GM12874 (cell line): ENCODE measurements at regions not wholly inside any gene's neighbourhood (a gene's known extent, or its start where the extent isn't known, plus 50 kb on each side); places are given as distances from the start of the nearest gene placed in this dataset.

Source experiments
- TF ChIP-seq, protein P1 (sequence below): IDR thresholded peaks from 2 replicates; pipeline ENCODE4 v1.5.1; 2011; ENCODE audit warnings: low read depth, mild to moderate bottlenecking, control low read depth, low read length, moderate library complexity; ENCODE audit not compliant: insufficient read depth

- TF ChIP-seq, protein P1, sequence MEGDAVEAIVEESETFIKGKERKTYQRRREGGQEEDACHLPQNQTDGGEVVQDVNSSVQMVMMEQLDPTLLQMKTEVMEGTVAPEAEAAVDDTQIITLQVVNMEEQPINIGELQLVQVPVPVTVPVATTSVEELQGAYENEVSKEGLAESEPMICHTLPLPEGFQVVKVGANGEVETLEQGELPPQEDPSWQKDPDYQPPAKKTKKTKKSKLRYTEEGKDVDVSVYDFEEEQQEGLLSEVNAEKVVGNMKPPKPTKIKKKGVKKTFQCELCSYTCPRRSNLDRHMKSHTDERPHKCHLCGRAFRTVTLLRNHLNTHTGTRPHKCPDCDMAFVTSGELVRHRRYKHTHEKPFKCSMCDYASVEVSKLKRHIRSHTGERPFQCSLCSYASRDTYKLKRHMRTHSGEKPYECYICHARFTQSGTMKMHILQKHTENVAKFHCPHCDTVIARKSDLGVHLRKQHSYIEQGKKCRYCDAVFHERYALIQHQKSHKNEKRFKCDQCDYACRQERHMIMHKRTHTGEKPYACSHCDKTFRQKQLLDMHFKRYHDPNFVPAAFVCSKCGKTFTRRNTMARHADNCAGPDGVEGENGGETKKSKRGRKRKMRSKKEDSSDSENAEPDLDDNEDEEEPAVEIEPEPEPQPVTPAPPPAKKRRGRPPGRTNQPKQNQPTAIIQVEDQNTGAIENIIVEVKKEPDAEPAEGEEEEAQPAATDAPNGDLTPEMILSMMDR, result no peak
These were observed 66.7 kb upstream of the SLC22A16 start for GRCh38 chr6:110543106-110543505.

- TF ChIP-seq, protein P1, result no peak
These were observed 66.1 kb upstream of the SLC22A16 start for GRCh38 chr6:110542311-110543024.

DNA sequence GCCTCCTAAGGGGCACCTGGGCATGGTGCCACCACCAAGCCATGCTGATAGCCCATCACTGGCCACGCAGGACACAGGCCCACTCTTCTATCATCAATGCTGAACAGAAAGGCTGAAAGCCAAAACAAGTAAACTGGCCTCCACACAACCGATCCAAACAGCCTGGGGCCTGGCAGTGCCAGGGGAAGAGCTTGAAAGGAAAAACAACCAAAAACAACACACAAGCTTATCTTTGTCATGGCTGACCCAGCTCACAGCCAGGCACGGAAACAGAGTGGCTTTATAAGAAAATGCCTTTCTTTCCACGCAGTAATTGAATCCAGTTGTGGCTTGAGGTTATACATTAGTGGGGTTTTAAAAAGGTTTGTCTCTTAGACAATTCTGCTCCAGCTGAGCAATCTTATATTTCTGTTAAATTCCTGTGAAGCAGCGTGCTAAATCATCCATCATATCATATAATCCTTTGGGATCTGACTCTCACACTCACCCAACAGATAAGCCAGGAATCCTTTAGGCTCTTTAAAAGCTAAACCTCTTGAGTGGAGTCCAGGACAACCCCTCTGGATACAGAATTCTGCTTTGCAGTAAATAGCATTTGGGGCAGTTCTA lies 65.4 kb upstream of the SLC22A16 start:
- TF ChIP-seq, protein P1, result no peak

DNA sequence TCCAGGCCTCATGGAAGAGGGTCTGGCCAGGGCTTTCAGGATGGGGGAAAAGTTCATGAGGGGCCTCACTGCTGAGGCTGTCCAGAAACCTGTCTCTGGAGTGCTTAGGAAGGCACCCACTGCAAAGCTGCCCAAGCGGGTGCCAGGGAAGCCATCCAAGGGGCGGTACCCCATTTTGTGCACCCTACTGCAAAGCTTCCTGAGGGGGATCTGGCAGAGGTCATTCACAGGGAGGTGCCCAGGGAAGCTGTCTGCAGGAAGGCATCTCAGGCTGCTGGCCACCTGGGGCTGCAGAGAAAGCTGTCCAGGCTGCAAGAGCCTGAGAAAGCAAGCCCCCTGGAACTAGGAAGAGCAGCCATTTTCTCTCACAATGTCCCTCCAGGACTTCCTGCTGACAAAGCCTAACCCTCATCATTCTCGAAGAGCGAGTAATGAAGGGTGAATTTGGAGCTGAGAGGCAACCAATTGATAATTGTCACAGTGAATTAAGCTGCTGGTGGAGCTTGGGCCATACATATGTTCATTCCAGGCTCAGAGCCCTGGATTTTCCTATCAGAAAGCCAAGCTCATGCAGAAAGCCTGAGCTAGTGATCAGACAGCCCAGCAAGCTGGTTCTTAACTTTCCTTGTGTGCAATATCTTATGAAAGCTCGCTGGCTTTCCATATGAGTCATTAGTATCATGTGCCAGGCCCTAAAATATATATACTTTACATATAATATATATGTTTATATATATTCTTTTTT lies 62.2 kb upstream of the SLC22A16 start:
- TF ChIP-seq, protein P1, result no peak

GRCh38 chr6:110537208-110538123 lies 61.1 kb upstream of the SLC22A16 start:
- TF ChIP-seq, protein P1, result no peak

DNA sequence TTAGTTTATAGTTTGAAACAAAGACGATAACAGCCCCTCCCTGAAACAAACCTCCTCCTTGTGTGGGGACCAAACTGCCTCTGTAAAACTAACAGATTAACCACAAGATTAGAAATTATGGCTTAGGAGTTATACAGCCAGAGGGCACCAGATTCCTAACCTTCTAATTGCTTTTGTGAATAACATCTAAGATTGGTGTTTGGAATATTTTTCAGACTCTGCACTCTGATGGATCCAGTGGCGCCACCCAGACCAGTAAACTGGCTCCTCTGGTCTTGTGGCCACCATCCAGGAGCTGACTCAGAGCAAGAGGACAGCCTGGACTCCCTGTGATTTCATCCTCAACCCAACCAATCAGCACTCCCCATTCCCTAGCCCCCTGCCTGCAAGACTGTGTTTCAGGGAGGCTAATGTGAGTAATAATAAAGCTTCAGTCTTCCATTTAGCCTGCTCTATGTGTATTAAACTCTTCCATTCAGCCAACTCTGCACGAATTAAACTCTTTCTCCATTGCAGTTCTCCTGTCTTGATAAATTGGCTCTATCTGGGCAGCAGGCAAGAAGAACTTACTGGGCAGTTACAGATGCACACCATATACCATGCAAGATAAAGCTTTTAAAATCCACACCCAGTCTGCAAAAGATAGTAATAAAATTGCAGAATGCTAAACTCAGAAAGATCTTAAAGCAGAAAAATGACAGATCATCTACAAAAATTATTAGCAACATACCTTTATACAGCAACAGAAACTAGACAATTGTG lies 58.5 kb upstream of the SLC22A16 start:
- TF ChIP-seq, protein P1, result no peak
